ENCODE measurements at regions not wholly inside any gene's neighbourhood (a gene's known extent, or its start where the extent isn't known, plus 50 kb on each side); places are given as distances from the start of the nearest gene placed in this dataset.
A peak's percentile ranks its signal among the peaks of the same experiment; 100 is the strongest.
"Not testable (repeated sequence)": the region's sequence is repeated elsewhere in the genome, so short reads cannot be mapped to it uniquely, and the experiment has no call there.

DNA sequence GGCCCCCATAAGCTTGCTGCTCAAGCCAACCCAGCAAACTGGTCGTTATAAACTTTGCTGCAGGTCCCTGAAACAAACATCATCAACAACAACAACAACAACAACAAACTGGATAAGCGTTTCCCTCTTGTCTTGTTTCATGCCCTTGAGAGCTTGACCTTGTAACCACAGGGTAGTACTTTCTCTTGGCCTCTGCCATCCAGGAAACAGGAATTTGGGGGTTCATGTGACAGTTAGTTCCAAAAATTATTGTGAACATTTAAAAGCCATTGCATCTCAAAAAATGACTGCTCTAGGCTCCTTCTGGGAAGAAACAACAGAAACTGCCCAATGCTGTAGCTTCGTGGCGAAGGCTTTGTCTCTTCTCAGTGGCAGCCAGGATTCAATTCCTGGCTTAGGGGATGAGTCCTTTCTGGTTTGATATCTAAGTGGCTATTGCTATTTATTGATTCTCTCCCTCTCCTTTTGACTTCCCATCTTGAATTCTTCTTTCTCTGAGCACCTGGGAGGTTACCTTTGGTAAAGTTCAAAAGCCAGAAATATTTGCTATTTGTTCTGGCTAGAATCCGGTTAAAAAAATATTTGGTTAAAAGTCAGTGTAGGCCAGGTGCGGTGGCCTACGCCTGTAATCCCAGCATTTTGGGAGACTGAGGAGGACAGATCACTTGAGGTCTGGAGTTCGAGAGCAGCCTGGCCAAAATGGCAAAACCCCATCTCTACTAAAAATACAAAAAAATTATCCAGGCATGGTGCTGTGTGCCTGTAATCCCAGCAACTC is 52.0 kb upstream of the CPM start:
- no peak for DNase-seq

- DNase-seq = not testable (repeated sequence)
Observed at GRCh38 chr12:68997526-68997925, 64.6 kb upstream of the CPM start.

DNA sequence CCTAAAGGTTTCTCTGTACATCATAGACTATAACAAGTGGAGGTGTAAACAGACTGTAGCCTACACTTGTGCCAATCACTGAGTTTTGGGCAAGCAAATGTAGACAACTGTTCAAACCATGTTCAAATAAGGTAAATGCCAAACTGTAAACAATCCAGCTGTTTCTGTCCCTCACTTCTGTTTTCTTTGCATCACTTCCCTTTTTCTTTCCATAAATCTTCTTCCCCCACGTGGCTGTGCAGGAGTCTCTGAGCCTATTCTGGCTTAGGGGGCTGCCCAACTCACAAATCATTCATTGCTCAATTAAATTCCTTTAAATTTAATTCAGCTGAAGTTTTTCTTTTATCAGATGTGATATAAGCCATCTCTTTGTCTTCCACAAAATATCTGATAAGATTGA is 65.1 kb upstream of the CPM start:
- no peak for DNase-seq

DNA sequence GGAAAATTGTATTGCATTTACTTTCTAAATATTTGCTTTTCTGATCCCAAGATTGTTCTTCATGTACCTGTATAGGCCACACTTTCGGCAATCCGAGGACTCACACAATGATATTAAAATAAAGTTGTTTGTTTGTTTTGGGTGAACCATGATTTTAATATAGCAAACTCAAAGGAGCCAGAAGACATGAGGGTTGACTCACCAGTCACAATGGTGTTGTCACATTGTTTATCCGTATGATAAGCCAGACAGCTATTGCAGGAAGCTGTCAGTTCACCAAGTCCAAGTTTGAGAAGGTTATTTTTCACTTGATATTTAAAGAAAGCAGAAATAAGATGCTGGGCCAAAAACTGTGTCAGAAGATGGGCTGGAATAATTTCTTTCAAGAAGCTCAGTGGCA is 67.1 kb upstream of the CPM start:
- DNase-seq = no peak

DNA sequence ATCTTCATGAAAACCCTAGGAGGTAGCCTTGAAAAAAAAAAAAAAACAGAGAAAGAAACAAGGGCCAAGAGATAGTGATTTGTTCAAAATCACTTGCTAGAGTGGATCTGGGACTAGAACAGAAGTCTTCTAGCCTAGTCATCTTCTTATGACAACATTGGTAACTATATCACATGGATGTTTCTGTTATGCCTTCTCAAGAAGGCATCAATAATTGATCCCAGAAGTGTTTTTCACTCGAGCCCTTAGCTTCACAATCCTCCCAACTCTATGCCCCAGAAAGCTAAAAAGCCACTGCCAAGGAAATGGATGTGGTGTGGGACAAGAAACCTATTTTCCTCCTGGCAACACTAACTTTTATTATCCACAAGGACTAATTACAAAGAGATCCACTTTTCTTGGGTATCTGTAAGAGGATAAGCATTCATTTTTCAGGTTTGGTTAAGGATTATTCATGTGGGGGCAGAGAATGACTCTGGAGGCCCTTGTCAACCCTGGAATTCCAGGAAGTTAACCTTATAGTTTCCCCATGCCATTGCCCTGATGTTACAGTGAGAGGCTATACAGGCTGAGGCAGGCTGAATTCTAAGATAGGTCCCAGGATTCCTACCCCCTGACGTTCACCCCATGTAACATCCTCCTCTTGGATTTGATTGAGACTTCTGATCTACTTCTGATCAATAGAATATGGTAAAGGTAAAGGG is 67.7 kb upstream of the CPM start:
- no peak for DNase-seq

DNA sequence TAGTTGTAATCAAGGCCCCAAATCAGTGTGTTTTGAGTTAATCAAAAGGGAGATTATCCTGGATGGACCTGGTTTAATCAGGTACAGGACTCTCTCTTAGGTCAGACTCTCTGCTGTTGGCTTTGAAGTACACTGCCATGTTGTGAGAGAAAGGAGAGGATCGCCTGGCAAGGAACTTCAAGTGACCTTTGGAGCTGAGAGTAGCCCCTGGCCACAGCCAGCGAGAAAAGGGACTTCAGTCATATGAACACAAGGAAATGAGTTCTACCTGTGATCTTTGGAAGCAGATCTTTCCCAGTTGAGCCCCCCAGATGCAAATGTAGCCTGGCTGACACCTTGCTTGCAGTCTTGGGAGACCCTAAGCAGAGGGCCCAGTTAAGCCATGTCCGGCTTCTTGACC is 68.3 kb upstream of the CPM start:
- DNase-seq = no peak

DNA sequence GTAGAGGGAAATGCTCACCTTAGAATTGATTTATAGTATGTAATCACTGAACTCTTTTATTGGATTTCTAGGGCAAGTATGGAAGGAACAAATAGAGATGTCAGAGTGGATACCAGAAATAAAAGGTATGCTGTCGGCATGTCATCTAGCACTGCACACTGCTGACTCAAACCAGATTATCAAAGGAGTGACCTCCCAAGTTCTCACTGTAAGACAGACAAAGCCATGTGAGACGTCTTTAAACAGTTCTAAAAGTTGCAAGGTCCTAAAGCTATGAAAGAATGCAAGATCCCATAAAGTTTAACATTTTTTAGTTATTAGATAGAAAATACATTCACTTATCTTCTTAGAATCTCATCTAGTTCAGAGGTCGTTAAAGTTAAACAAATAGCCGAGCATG is 70.0 kb upstream of the CPM start:
- no peak for DNase-seq

DNA sequence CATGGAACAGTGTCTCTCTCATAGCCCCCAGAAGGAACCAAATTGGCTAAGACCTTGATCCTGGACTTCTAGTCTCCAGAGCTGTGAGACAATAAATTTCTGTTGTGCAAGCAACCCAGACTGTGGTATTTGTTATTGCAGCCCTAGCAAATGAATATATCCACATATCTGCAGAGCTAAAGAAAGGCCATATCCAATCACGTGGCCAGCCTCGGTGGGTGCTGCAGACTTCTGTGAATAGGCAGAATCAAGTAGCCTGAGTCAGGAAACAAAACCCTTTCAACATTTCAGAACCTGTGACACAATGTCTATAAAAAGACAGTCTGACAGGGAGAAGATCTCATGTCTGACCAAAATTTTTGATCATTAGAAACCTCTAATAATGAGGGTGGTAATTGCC is 71.0 kb upstream of the CPM start:
- no peak for DNase-seq

GRCh38 chr12:69007101-69007854 is 74.3 kb upstream of the CPM start:
- DNase-seq = peak; percentile 25

DNA sequence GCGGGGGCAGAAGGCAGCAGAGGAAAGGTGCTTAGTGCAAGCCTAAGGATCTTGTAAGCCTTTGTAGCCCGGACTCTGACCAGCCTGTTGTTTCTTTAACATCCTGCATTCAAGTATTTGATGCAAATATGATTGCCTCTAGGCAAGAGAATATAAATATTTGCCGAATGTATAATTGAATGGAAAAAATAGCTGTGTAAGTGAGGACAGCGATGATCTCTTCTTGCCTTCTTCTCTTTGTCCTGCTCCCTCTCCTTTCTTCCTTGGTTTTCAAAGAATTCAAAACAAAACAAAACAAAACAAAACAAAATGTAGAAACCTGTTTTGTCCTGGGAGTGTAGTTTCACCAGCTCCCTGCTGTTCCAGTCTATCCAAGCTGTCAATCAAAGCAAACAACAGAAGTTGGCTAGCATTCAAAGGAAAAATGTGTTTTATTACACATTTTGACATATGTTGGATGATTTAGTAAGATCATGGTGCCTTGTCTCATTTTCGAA is 74.9 kb upstream of the CPM start:
- peak; percentile 10 for DNase-seq

GRCh38 chr12:69008520-69008919 is 75.5 kb upstream of the CPM start:
- DNase-seq = peak; percentile 69

GRCh38 chr12:69014047-69014446 is 81.1 kb upstream of the CPM start:
- DNase-seq = no peak

DNA sequence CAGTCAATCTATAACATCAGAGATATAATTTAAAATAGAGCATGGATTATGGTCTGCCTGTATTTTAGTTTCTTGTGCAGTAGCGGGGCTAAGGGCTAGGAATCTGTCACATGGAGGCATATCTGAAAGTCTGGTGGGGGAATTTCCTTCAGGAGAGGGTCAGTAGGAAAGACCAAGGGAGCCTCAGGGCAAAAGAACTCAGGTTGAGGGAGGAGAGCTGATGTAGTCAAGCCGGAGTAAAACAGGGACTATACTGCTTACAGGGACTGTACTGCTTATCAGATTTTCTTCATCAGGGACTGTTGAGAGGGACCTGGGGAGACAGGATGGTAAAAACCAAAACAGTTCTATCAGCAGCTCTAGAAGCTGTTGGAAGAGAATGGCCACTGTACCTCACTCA is 82.0 kb upstream of the CPM start:
- DNase-seq = no peak

GRCh38 chr12:69015831-69016230 is 82.9 kb upstream of the CPM start:
- DNase-seq = no peak

GRCh38 chr12:69019082-69019481 is 86.1 kb upstream of the CPM start:
- no peak for DNase-seq

- DNase-seq = no peak
Observed at GRCh38 chr12:69019910-69020309, 86.9 kb upstream of the CPM start.

- no peak for DNase-seq
Observed at GRCh38 chr12:69022674-69023073, 89.7 kb upstream of the CPM start.

DNA sequence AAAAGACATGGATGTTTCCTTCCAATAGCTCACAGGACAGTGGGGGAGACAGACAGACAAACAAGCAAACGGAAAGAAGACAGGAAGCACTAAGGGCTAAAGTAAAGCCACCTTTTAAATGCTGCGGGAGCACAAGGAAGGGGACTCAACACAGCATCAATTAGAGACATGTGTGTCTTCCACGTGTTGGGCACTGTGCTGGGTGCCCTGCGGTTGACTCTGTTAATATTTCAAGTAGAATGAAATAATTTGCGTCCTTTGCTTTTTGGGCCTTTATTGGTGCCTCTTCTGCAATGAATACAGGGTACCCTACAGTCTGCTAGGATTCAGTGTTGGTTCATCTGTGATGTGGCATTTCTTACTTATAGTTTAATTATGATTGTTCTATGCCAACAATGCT is 90.9 kb upstream of the CPM start:
- no peak for DNase-seq

DNA sequence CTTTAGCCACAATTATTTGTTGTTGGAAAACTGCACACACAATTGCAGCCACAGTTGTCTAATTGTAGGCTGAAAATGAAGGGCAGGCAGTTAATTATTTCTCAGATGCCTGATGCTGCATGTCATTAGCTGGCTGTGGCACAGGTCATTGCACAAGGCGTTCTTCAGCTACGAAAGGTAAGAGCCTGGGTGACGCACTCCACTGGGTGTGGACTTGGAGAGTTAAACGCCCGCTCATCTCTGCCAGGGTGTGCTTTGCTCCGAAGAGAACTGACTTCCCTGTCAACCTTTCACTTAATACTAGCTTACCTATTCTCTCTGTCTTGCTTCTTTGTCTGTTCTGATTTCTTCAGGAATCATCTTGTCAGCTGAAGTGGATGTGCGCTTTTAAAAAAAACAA is 91.4 kb upstream of the CPM start:
- DNase-seq = no peak

GRCh38 chr12:69024907-69025306 is 91.9 kb upstream of the CPM start:
- no peak for DNase-seq

- DNase-seq = no peak
Observed at GRCh38 chr12:69026336-69026735, 93.4 kb upstream of the CPM start.

GRCh38 chr12:69027411-69027881 is 94.5 kb upstream of the CPM start:
- DNase-seq = no peak

GRCh38 chr12:69028941-69029729 is 96.2 kb upstream of the CPM start:
- DNase-seq = no peak
